LNCAP (cell line): ENCODE measurements at regions not wholly inside any gene's neighbourhood (a gene's known extent, or its start where the extent isn't known, plus 50 kb on each side); places are given as distances from the start of the nearest gene placed in this dataset.

Source experiments
- TF ChIP-seq, protein P1 (sequence below): fragments of 450-650 bp; IDR thresholded peaks from 2 replicates; pipeline ENCODE4 v1.5.1; 2017; ENCODE audit warnings: mild to moderate bottlenecking

- TF ChIP-seq, protein P1, sequence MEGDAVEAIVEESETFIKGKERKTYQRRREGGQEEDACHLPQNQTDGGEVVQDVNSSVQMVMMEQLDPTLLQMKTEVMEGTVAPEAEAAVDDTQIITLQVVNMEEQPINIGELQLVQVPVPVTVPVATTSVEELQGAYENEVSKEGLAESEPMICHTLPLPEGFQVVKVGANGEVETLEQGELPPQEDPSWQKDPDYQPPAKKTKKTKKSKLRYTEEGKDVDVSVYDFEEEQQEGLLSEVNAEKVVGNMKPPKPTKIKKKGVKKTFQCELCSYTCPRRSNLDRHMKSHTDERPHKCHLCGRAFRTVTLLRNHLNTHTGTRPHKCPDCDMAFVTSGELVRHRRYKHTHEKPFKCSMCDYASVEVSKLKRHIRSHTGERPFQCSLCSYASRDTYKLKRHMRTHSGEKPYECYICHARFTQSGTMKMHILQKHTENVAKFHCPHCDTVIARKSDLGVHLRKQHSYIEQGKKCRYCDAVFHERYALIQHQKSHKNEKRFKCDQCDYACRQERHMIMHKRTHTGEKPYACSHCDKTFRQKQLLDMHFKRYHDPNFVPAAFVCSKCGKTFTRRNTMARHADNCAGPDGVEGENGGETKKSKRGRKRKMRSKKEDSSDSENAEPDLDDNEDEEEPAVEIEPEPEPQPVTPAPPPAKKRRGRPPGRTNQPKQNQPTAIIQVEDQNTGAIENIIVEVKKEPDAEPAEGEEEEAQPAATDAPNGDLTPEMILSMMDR, result no peak
Measured at GRCh38 chr6:148671085-148671484, 75.7 kb upstream of the UST start.

GRCh38 chr6:148671952-148672351 lies 74.9 kb upstream of the UST start:
- TF ChIP-seq, protein P1, result no peak

GRCh38 chr6:148674306-148674705 lies 72.5 kb upstream of the UST start:
- TF ChIP-seq, protein P1, result no peak

- TF ChIP-seq, protein P1, result no peak
Measured at GRCh38 chr6:148677594-148678476, 69.0 kb upstream of the UST start.

- TF ChIP-seq, protein P1, result no peak
Measured at GRCh38 chr6:148678682-148679081, 68.1 kb upstream of the UST start.

- TF ChIP-seq, protein P1, result no peak
Measured at GRCh38 chr6:148681666-148682065, 65.2 kb upstream of the UST start.

DNA sequence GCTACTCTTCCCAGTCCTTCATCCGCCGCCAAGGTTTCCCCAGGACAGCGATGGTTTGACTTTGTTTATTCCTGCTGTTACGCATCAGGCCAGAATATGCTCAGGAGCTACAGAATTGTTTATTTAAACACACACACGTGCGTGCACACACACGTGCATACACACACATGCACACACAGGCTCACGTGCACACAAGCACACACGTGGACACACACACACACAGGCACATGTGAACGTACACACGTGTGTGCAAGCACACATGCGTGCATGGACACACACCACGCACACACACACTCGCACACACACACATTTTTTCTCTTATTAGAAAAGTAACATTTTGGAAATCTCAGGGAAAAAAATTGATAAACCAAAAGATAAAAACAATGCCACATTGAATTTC lies 64.6 kb upstream of the UST start:
- TF ChIP-seq, protein P1, result no peak
